Panc1 (cell line): ENCODE measurements at regions not wholly inside any gene's neighbourhood (a gene's known extent, or its start where the extent isn't known, plus 50 kb on each side); places are given as distances from the start of the nearest gene placed in this dataset.

Source experiments
- POLR2AphosphoS5 ChIP-seq: IDR thresholded peaks from 2 replicates; pipeline ENCODE4 v1.6.1; 2012; ENCODE audit warnings: mild to moderate bottlenecking, low read depth, low read length, moderate library complexity
- SIN3A ChIP-seq: IDR thresholded peaks from 2 replicates; pipeline ENCODE4 v1.6.1; 2012; ENCODE audit warnings: low read depth, mild to moderate bottlenecking, low read length, moderate library complexity, borderline replicate concordance; ENCODE audit not compliant: insufficient read depth
- TF ChIP-seq, protein P1 (sequence below): fragments of 450-650 bp; IDR thresholded peaks from 2 replicates; pipeline ENCODE4 v1.5.1; 2017; ENCODE audit warnings: mild to moderate bottlenecking
- TF ChIP-seq, protein P2 (sequence below), 2 experiments: IDR thresholded peaks; 2 replicates each; pipeline ENCODE4 v1.6.1; 2011 to 2012; ENCODE audit warnings: low read depth in 2 of 2, control low read depth in 1 of 2, low read length in 1 of 2, mild to moderate bottlenecking in 1 of 2, moderate library complexity in 1 of 2; ENCODE audit not compliant: insufficient read depth in 1 of 2

- TF ChIP-seq, protein P1, sequence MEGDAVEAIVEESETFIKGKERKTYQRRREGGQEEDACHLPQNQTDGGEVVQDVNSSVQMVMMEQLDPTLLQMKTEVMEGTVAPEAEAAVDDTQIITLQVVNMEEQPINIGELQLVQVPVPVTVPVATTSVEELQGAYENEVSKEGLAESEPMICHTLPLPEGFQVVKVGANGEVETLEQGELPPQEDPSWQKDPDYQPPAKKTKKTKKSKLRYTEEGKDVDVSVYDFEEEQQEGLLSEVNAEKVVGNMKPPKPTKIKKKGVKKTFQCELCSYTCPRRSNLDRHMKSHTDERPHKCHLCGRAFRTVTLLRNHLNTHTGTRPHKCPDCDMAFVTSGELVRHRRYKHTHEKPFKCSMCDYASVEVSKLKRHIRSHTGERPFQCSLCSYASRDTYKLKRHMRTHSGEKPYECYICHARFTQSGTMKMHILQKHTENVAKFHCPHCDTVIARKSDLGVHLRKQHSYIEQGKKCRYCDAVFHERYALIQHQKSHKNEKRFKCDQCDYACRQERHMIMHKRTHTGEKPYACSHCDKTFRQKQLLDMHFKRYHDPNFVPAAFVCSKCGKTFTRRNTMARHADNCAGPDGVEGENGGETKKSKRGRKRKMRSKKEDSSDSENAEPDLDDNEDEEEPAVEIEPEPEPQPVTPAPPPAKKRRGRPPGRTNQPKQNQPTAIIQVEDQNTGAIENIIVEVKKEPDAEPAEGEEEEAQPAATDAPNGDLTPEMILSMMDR, result no peak
- TF ChIP-seq POLR2AphosphoS5 (no peak), SIN3A (no peak)
- TF ChIP-seq, protein P2, sequence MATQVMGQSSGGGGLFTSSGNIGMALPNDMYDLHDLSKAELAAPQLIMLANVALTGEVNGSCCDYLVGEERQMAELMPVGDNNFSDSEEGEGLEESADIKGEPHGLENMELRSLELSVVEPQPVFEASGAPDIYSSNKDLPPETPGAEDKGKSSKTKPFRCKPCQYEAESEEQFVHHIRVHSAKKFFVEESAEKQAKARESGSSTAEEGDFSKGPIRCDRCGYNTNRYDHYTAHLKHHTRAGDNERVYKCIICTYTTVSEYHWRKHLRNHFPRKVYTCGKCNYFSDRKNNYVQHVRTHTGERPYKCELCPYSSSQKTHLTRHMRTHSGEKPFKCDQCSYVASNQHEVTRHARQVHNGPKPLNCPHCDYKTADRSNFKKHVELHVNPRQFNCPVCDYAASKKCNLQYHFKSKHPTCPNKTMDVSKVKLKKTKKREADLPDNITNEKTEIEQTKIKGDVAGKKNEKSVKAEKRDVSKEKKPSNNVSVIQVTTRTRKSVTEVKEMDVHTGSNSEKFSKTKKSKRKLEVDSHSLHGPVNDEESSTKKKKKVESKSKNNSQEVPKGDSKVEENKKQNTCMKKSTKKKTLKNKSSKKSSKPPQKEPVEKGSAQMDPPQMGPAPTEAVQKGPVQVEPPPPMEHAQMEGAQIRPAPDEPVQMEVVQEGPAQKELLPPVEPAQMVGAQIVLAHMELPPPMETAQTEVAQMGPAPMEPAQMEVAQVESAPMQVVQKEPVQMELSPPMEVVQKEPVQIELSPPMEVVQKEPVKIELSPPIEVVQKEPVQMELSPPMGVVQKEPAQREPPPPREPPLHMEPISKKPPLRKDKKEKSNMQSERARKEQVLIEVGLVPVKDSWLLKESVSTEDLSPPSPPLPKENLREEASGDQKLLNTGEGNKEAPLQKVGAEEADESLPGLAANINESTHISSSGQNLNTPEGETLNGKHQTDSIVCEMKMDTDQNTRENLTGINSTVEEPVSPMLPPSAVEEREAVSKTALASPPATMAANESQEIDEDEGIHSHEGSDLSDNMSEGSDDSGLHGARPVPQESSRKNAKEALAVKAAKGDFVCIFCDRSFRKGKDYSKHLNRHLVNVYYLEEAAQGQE (IDR thresholded peaks at IDR 0.05; ENCODE audit: insufficient read depth in 1 of 2, low read depth in 2 of 2, low read length in 1 of 2), result no peak
Observed at GRCh38 chr13:44118881-44119280, 239.2 kb downstream of the LACC1 start.
